K562 (cell line): ENCODE measurements at regions not wholly inside any gene's neighbourhood (a gene's known extent, or its start where the extent isn't known, plus 50 kb on each side); places are given as distances from the start of the nearest gene placed in this dataset.

ENCODE experiments used
- AFF4 ChIP-seq: sonication (generic); formaldehyde crosslinking; IDR thresholded peaks from 2 replicates; pipeline ENCODE4 v1.8.0; 2023; ENCODE audit warnings: mild to moderate bottlenecking, missing genetic modification reagents
- ATF1 ChIP-seq, 2 experiments: fragments of 450-650 bp in 1 of 2; IDR thresholded peaks; 2 replicates each; pipeline ENCODE4 v1.6.1; 2016; ENCODE audit warnings: missing compliant biosample characterization in 1 of 2, missing genetic modification characterization in 1 of 2
- CTCF ChIP-seq, 3 experiments: IDR thresholded peaks in 2 of 3; conservative IDR thresholded peaks in 1 of 3; 2 replicates each; pipeline ENCODE4 v1.5.1; 2011 to 2012; ENCODE audit warnings: low read length in 3 of 3, mild to moderate bottlenecking in 3 of 3, control low read depth in 2 of 3, improper control_type of control experiment in 1 of 3, inconsistent platforms in 1 of 3, low read depth in 1 of 3, mixed read lengths in 1 of 3, moderate library complexity in 1 of 3; ENCODE audit not compliant: insufficient read depth in 2 of 3
- GABPB1 ChIP-seq: sonication (generic); formaldehyde crosslinking; IDR thresholded peaks from 2 replicates; pipeline ENCODE4 v1.8.0; 2022; ENCODE audit warnings: mild to moderate bottlenecking, missing genetic modification reagents
- GATA2 ChIP-seq: sonication (generic); formaldehyde crosslinking; IDR thresholded peaks from 2 replicates; pipeline ENCODE4 v1.4.0; 2020; ENCODE audit warnings: mild to moderate bottlenecking, missing genetic modification reagents
- NELFE ChIP-seq: IDR thresholded peaks from 2 replicates; pipeline ENCODE4 v1.6.1; 2011; ENCODE audit warnings: mild to moderate bottlenecking; ENCODE audit not compliant: insufficient read depth, insufficient read length
- TAF1 ChIP-seq: IDR thresholded peaks from 2 replicates; pipeline ENCODE4 v1.6.1; 2011; ENCODE audit warnings: mild to moderate bottlenecking, low read length, moderate library complexity; ENCODE audit not compliant: insufficient read depth, control insufficient read depth, severe bottlenecking; ENCODE audit errors: extremely low read depth
- TEAD1 ChIP-seq, 2 experiments: fragments of 450-650 bp in 1 of 2; sonication (generic) in 1 of 2; formaldehyde crosslinking; IDR thresholded peaks; 2 replicates each; pipeline versions ENCODE4 v1.4.0 to v1.8.0; 2020 to 2022; ENCODE audit warnings: mild to moderate bottlenecking in 2 of 2, missing genetic modification reagents in 1 of 2
- TRIM25 ChIP-seq: fragments of 450-650 bp; IDR thresholded peaks from 2 replicates; pipeline ENCODE4 v1.7.0; 2016; ENCODE audit warnings: borderline replicate concordance
- ZNF311 ChIP-seq: fragments of 250-450 bp; sonication (Bioruptor Pico); IDR thresholded peaks from 2 replicates; pipeline ENCODE4 v1.4.0; 2020; ENCODE audit warnings: mild to moderate bottlenecking, moderate library complexity
- ZNF41 ChIP-seq: fragments of 250-450 bp; sonication (Bioruptor Pico); conservative IDR thresholded peaks from 2 replicates; pipeline ENCODE4 v1.4.0; 2020; ENCODE audit warnings: mild to moderate bottlenecking
- ZNF512 ChIP-seq: IDR thresholded peaks from 2 replicates; pipeline ENCODE4 v1.6.1; 2016; ENCODE audit warnings: missing genetic modification characterization, missing compliant biosample characterization
- TF ChIP-seq, protein P1 (sequence below): fragments of 450-650 bp; IDR thresholded peaks from 2 replicates; pipeline ENCODE4 v1.6.1; 2017; ENCODE audit warnings: mild to moderate bottlenecking, moderate library complexity

DNA sequence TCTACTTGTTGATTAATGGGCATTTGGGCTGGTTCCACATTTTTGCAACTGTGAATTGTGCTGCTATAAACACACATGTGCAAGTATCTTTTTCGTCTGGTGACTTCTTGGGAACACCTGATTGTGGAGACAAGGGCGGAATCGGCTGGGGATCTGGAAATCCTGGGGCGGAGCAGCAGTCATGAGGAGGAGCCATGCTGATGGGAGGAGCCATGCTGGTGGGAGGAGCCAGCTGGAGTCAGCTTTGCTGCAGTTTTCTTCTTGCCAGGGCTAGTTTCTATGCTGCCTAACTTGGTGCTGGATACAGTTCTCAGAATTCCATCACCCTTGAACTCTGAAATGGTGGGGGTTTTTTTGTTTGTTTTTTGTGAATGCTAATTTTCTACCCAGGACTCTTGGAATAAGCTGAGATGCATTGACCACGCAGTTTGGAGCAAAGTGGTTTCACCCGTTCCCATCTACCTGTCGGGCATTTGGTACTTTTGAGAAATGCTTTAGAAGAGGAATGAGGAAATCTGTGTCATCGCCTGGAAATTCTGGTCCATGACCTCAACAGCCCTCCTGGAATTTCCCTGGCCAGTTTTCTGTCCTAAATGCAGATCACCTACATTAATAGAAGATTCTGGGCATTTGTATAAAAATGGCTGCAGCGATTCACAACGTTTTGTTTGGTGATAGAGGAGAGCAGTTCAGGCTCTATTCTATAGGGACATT, 217.4 kb upstream of the ZFHX3 start:
- TF ChIP-seq ZNF41 (CRISPR knock-in tag) (no peak), CTCF (IDR thresholded peaks at IDR 0.05 in 2 of 3, conservative IDR thresholded peaks at IDR 0.05 in 1 of 3; ENCODE audit: insufficient read depth in 2 of 3, low read depth in 1 of 3, low read length in 3 of 3) (no peak), NELFE (no peak), AFF4 (CRISPR knock-in tag) (no peak), ZNF512 (no peak), TAF1 (no peak), GABPB1 (no peak), TRIM25 (no peak), ZNF311 (CRISPR knock-in tag) (no peak), TEAD1 (CRISPR knock-in tag; IDR thresholded peaks at IDR 0.05) (no peak), ATF1 (CRISPR knock-in tag; IDR thresholded peaks at IDR 0.05) (no peak), ATF1 (tag; IDR thresholded peaks at IDR 0.05) (no peak), GATA2 (CRISPR knock-in tag) (no peak)
- TF ChIP-seq, protein P1, sequence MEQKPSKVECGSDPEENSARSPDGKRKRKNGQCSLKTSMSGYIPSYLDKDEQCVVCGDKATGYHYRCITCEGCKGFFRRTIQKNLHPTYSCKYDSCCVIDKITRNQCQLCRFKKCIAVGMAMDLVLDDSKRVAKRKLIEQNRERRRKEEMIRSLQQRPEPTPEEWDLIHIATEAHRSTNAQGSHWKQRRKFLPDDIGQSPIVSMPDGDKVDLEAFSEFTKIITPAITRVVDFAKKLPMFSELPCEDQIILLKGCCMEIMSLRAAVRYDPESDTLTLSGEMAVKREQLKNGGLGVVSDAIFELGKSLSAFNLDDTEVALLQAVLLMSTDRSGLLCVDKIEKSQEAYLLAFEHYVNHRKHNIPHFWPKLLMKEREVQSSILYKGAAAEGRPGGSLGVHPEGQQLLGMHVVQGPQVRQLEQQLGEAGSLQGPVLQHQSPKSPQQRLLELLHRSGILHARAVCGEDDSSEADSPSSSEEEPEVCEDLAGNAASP: no peak
